K562 (cell line): ENCODE measurements at regions not wholly inside any gene's neighbourhood (a gene's known extent, or its start where the extent isn't known, plus 50 kb on each side); places are given as distances from the start of the nearest gene placed in this dataset.
A peak's percentile ranks its signal among the peaks of the same experiment; 100 is the strongest.

Experiments used
- ATAC-seq: fragments of 200-7000 bp; cut with Tn5 transposase; 3 replicates; pipeline ENCODE4 v1.9.1; 2020; ENCODE audit warnings: moderate library complexity
- BruUV-seq: library from RNA; stranded (reverse); fragments of 400-500 nt; replicated peaks from 2 replicates; lab custom pipeline; 2021; lab: Mats Ljungman, UMichigan
- CTCF ChIA-PET: fragments of 300-600 bp; formaldehyde crosslinking; extraction: SDS; loops from one replicate; lab custom pipeline; 2021; ENCODE audit warnings: low intra/inter-chr PET ratio; lab: Yijun Ruan, JAX
- POLR2A ChIA-PET: fragments of 300-600, 350-650 bp; sonication (Branson Sonifier 250); formaldehyde crosslinking; extraction: SDS; loops from one replicate; lab custom pipeline; 2021; ENCODE audit warnings: antibody characterized with exemption, inconsistent platforms; lab: Yijun Ruan, JAX
- DNase-seq, 4 experiments: peaks; one replicate each; pipeline versions ENCODE4 v3.0.0 to v3.0.0-alpha.2; 2011 to 2018; ENCODE audit warnings: low spot score in 3 of 4, mixed read lengths in 3 of 4; ENCODE audit errors: extremely low read depth in 1 of 4
- FAIRE-seq: peaks from 2 replicates; lab custom pipeline; 2011; peaks lifted over from hg19 to GRCh38; lab: Jason Lieb, UNC
- H2AFZ ChIP-seq: 2 replicates; pipeline ENCODE4 v1.6.0; 2011; ENCODE audit warnings: low read depth, low read length, control low read depth, inconsistent platforms
- H3K27ac ChIP-seq: fragments of 200-600 bp; 3 replicates; pipeline ENCODE4 v1.8.0; 2011; ENCODE audit warnings: low read depth, mild to moderate bottlenecking, control low read depth, inconsistent platforms, low read length, moderate library complexity, mixed read lengths; ENCODE audit errors: extremely low read depth
- H3K27me3 ChIP-seq, 2 experiments: fragments of 300-600 bp in 1 of 2; 2 replicates in 1 of 2; 3 replicates in 1 of 2; pipeline versions ENCODE4 v1.6.0 to v1.8.0; 2011; ENCODE audit warnings: inconsistent platforms in 2 of 2, low read length in 2 of 2, mild to moderate bottlenecking in 1 of 2, mixed read lengths in 1 of 2, moderate library complexity in 1 of 2; ENCODE audit not compliant: control insufficient read depth in 2 of 2, insufficient read depth in 2 of 2
- H3K36me3 ChIP-seq: fragments of 300-600 bp; 3 replicates; pipeline ENCODE4 v1.8.0; 2011; ENCODE audit warnings: mild to moderate bottlenecking, low read length, inconsistent platforms; ENCODE audit not compliant: control insufficient read depth, insufficient read depth
- H3K4me1 ChIP-seq, 2 experiments: fragments of 200-600 bp in 1 of 2; replicated peaks in 1 of 2; 2 replicates in 1 of 2; 3 replicates in 1 of 2; pipeline versions ENCODE4 v1.5.1 to v1.8.0; 2011; ENCODE audit warnings: inconsistent platforms in 2 of 2, low read length in 2 of 2, mild to moderate bottlenecking in 1 of 2, mixed read lengths in 1 of 2, moderate library complexity in 1 of 2; ENCODE audit not compliant: control insufficient read depth in 2 of 2, insufficient read depth in 2 of 2
- H3K4me2 ChIP-seq: 2 replicates; pipeline ENCODE4 v1.6.1; 2011; ENCODE audit warnings: low read length, control low read depth, inconsistent platforms, mixed read lengths; ENCODE audit not compliant: insufficient read depth
- H3K4me3 ChIP-seq: fragments of 200-600 bp; sonication (generic), shearing (Covaris generic); 2 replicates; pipeline ENCODE4 v1.5.1; 2016; ENCODE audit warnings: control low read depth, inconsistent platforms
- H3K79me2 ChIP-seq: fragments of 200-600 bp; 3 replicates; pipeline ENCODE4 v1.8.0; 2011; ENCODE audit warnings: low read length, inconsistent platforms; ENCODE audit not compliant: control insufficient read depth, insufficient read depth
- H3K9ac ChIP-seq, 2 experiments: 2 replicates each; pipeline versions ENCODE4 v1.6.0 to v1.6.1; 2011; ENCODE audit warnings: low read depth in 2 of 2, low read length in 2 of 2, control low read depth in 1 of 2, inconsistent platforms in 1 of 2, mild to moderate bottlenecking in 1 of 2, mixed read lengths in 1 of 2; ENCODE audit not compliant: insufficient read depth in 1 of 2
- H3K9me1 ChIP-seq: one replicate; pipeline ENCODE4 v1.6.0; 2011; ENCODE audit warnings: inconsistent platforms, mild to moderate bottlenecking, low read length, moderate library complexity; ENCODE audit not compliant: control insufficient read depth, insufficient read depth
- H3K9me3 ChIP-seq: replicated peaks from 2 replicates; pipeline ENCODE4 v1.5.1; 2011; ENCODE audit warnings: low read depth, low read length, inconsistent platforms; ENCODE audit not compliant: control insufficient read depth, insufficient read depth
- H4K20me1 ChIP-seq: replicated peaks from 2 replicates; pipeline ENCODE4 v1.6.1; 2011; ENCODE audit warnings: low read length, inconsistent platforms, mixed read lengths; ENCODE audit not compliant: control insufficient read depth, insufficient read depth
- ELF4 ChIP-seq: fragments of 450-650 bp; formaldehyde crosslinking; IDR thresholded peaks from 2 replicates; pipeline ENCODE4 v1.4.0; 2022; ENCODE audit warnings: missing genetic modification characterization
- HOMEZ ChIP-seq: fragments of 250-450 bp; sonication (Bioruptor Pico); IDR thresholded peaks from 2 replicates; pipeline ENCODE4 v1.4.0; 2020; ENCODE audit warnings: mild to moderate bottlenecking, moderate library complexity
- SPI1 ChIP-seq: IDR thresholded peaks from 2 replicates; pipeline ENCODE4 v1.6.1; 2011; ENCODE audit warnings: low read depth, low read length, control low read depth, borderline replicate concordance
- ZFP36 ChIP-seq: fragments of 150-350 bp; IDR thresholded peaks from 2 replicates; pipeline ENCODE4 v1.6.1; 2018; ENCODE audit warnings: low read length, low read depth; ENCODE audit not compliant: partially characterized antibody
- WGBS: fragments of 100-300 bp; shearing (Covaris generic); methylation state at CpG from one replicate; pipeline ENCODE4 v1.1.6; 2016; ENCODE audit warnings: low coverage, mixed read lengths; ENCODE audit not compliant: insufficient coverage; ENCODE audit errors: missing lambda C conversion rate; 5-methylcytosine and 5-hydroxymethylcytosine counted together
- in situ Hi-C: fragments of 300-500 bp; cut with MboI; formaldehyde crosslinking; loops from 4 replicates; pipeline ENCODE4 v1.15.0; 2018; ENCODE audit warnings: inconsistent platforms, mixed read lengths
- intact Hi-C: fragments of 100-400 bp; cut with micrococcal nuclease; formaldehyde crosslinking; loops from 2 replicates; pipeline ENCODE4 v1.14.2; 2022

GRCh38 chr3:194054540-194054939 lies 81.4 kb upstream of the HES1 start:
- intact Hi-C loops (no loop called here), in situ Hi-C loops (no loop called here)
- no peak overlapping the region; a peak in 1 of 4 replicates for H3K9ac ChIP-seq
- no peak for ATAC-seq
- ChIA-PET CTCF (no interaction called here), POLR2A (interaction anchor here (1.3 to 1.6 kb wide), 3 partner anchors 11 to 28 kb away, joined by 4 to 5 read pairs (median 5); no protein-coding TSS in a partner anchor)
- H3K9me3 ChIP-seq, result peaks cover 13% of the 10 kb centered on the region; the same call in 1 of the 2 replicates
- 70% methylated on average over 5 of the region's 5 CpGs for WGBS
- H3K36me3 ChIP-seq, result no peaks in the 10 kb centered on the region
- no peak overlapping the region for H3K4me3 ChIP-seq
- H3K27ac ChIP-seq, result no peak overlapping the region
- H3K79me2 ChIP-seq, result no peaks in the 10 kb centered on the region
- no peak for TF ChIP-seq SPI1
- no peak for TF ChIP-seq HOMEZ (CRISPR knock-in tag)
- peak; percentile 84 for TF ChIP-seq ZFP36
- no peak for TF ChIP-seq ELF4 (CRISPR knock-in tag)
- no peaks in the 10 kb centered on the region for H4K20me1 ChIP-seq
- H3K4me1 ChIP-seq, result peaks cover 10 to 17% of the 10 kb centered on the region in 2 experiments
- BruUV-seq, result no TSS peak
- no peak overlapping the region for H3K4me2 ChIP-seq
- DNase-seq, result no peak
- no peaks in the 10 kb centered on the region for H3K27me3 ChIP-seq
- 0 out of 2 replicates have a peak overlapping the region, but pooled peaks have one; percentile 19 for H2AFZ ChIP-seq
- FAIRE-seq, result no peak
- H3K9me1 ChIP-seq, result no peaks in the 10 kb centered on the region
